ENCODE measurements at regions not wholly inside any gene's neighbourhood (a gene's known extent, or its start where the extent isn't known, plus 50 kb on each side); places are given as distances from the start of the nearest gene placed in this dataset.
A peak's percentile ranks its signal among the peaks of the same experiment; 100 is the strongest.
"Not testable (repeated sequence)": the region's sequence is repeated elsewhere in the genome, so short reads cannot be mapped to it uniquely, and the experiment has no call there.

DNA sequence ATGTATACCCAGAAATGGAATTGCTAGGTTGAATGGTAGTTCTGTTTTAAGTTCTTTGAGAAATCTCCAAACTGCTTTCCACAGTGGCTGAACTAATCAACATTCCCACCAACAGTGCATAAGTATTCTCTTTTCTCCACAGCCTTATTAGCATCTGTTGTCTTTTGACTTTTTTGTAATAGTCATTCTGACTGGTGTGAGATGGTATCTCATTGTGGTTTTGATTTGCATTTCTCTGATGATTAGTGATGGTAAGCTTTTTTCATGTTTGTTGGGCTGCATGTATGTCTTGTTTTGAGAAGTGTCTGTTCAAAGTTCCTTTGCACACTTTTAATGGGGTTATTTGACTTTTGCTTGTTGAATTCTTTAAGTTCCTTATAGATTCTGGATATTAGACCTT lies 52.4 kb upstream of the EHHADH start:
- DNase-seq (ENCODE audit: extremely low read depth, low read depth), result not testable (repeated sequence)

DNA sequence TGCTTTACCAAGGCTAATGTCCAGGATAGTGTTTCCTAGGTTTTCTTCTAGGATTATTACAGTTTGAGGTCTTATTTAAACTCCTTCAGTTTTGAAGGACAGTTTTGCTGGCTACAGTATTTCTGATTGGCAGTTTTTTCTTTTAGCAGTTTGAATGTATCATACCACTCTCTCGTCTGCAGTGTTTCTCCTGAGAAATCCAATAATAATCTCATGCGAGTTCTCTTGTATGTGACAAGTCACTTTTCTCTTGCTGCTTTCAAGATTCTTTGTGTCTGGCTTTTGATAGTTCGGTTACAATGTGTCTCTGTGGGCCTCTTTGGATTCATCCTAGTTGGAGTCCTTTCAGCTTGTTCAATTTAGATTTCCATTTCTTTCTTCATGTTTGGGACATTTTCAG lies 53.0 kb upstream of the EHHADH start:
- no peak for DNase-seq (ENCODE audit: extremely low read depth, low read depth)
- TF ChIP-seq, protein P1, sequence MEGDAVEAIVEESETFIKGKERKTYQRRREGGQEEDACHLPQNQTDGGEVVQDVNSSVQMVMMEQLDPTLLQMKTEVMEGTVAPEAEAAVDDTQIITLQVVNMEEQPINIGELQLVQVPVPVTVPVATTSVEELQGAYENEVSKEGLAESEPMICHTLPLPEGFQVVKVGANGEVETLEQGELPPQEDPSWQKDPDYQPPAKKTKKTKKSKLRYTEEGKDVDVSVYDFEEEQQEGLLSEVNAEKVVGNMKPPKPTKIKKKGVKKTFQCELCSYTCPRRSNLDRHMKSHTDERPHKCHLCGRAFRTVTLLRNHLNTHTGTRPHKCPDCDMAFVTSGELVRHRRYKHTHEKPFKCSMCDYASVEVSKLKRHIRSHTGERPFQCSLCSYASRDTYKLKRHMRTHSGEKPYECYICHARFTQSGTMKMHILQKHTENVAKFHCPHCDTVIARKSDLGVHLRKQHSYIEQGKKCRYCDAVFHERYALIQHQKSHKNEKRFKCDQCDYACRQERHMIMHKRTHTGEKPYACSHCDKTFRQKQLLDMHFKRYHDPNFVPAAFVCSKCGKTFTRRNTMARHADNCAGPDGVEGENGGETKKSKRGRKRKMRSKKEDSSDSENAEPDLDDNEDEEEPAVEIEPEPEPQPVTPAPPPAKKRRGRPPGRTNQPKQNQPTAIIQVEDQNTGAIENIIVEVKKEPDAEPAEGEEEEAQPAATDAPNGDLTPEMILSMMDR (IDR thresholded peaks at IDR 0.05; ENCODE audit: low read depth, low read length), result no peak

DNA sequence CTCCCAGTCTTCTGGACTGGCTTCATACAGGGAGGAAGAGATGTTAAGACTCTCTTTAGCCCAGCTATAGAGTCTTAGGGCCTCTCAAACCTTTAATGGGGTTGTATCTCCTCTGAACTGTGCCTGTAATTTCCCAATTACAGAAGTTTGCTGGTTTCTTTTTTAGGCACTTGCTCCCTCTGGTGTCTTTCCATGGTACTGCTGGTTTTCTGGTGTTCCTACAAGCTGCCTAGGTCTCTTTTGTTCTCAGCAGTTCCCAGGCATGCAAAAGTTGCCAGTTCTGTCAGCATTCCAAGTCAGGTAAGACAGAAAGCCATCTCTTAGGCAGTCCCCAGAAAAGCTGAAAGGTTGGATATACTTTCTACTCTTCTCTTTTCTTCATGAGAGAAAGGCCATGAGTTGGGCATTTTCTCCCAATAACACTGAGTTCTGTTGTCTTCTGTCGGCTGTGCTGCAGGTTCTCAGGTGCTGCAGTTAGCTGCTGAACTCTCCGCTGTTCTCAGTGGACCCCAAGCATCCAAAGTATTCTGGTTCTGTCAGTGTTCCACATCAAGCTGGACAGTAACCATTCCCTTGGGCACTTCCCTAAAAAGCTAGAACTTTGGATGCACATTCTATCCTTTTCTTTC lies 54.4 kb upstream of the EHHADH start:
- TF ChIP-seq, protein P1 (IDR thresholded peaks at IDR 0.05; ENCODE audit: low read depth, low read length), result peak; percentile 81
- DNase-seq (ENCODE audit: extremely low read depth, low read depth), result peak; percentile 12

DNA sequence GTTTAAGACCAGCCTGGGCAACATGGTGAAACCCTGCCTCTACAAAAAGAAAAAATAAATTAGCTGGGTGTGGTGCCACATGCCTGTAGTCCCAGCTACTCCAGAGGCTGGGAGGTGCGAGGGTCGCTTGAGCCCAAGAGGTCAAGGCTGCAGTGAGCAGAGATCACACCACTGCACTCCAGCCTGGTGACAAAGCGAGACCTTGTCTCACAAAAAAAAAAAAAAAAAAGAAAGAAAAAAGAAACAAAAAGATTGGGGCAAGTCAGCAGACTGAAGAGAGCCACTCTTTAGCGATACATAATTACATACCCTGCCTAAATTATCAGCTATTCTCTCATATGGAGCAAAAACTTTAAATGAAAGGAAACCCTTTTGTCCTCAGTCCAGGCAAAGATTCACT lies 53.6 kb upstream of the MAP3K13 start:
- TF ChIP-seq, protein P1 (IDR thresholded peaks at IDR 0.05; ENCODE audit: low read depth, low read length), result no peak
- DNase-seq (ENCODE audit: extremely low read depth, low read depth), result no peak

DNA sequence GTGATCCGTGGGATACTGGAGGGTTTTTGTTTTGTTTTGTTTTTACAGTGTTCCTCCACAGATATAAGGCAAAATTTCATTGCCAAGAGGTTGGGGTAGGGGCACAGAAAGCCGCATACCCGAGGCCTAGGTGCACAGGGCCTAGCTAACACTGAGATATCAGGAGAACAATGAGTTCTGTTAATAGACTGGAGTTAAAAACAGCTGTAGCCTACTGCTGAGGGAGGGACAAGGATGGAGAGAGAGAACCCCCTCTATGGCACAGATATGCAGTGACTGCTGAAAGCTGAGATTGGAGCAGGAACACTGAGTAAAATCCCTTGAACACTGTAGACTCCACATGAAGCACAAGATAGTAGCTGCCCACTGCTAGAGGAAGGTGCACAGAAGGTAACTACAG lies 53.1 kb upstream of the MAP3K13 start:
- no peak for DNase-seq (ENCODE audit: extremely low read depth, low read depth)
- TF ChIP-seq, protein P1 (IDR thresholded peaks at IDR 0.05; ENCODE audit: low read depth, low read length), result no peak

DNA sequence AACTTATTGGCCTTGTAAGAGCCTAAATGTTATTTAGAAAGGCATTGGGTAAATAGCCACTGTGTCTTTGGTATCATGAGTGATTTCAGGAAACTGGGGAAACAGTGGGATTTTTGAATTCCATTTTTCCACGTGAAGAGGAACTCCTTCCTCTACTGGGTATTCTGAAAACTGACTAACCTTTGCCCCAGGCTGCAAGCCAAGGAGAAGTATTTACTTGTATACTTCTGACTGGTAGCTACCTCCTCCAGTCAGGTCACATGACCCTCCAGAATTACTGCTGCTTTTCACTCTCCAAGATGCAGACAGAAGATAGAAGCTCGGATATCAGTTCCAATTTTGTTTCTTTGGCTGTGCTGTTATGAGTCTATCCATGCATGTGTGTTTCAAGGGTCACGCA lies 50.9 kb upstream of the MAP3K13 start:
- no peak for DNase-seq (ENCODE audit: extremely low read depth, low read depth)
- TF ChIP-seq, protein P1 (IDR thresholded peaks at IDR 0.05; ENCODE audit: low read depth, low read length), result no peak

Data from AG09319 (cell line).